Epidermal melanocyte (primary cell): ENCODE measurements at regions not wholly inside any gene's neighbourhood (a gene's known extent, or its start where the extent isn't known, plus 50 kb on each side); places are given as distances from the start of the nearest gene placed in this dataset.

Source experiments
- DNase-seq: peaks from one replicate; pipeline ENCODE4 v3.0.0; 2011; ENCODE audit warnings: low spot score; ENCODE audit not compliant: insufficient read length

DNA sequence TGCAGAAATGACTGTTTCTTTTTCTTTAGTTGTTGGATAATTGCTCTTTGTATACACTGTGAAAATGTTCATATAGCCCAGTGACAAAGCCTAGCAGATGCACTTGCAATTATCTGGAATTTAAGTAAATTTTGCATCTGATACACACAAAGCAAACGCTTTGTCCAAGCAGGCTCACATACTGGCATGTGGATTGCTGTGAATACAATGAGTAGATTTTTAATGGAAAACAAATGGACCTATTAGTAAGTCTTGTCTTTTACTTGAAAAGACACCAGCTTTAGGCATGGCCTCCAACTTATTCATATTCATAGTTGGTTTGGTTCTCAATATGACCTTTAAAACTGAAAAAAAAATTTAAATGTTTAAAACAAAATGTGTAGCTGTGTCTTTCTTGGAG, 1299.8 kb upstream of the WWC1 start:
- DNase-seq = no peak

- DNase-seq = no peak
These were observed 1299.3 kb upstream of the WWC1 start for GRCh38 chr5:166992108-166992507.

DNA sequence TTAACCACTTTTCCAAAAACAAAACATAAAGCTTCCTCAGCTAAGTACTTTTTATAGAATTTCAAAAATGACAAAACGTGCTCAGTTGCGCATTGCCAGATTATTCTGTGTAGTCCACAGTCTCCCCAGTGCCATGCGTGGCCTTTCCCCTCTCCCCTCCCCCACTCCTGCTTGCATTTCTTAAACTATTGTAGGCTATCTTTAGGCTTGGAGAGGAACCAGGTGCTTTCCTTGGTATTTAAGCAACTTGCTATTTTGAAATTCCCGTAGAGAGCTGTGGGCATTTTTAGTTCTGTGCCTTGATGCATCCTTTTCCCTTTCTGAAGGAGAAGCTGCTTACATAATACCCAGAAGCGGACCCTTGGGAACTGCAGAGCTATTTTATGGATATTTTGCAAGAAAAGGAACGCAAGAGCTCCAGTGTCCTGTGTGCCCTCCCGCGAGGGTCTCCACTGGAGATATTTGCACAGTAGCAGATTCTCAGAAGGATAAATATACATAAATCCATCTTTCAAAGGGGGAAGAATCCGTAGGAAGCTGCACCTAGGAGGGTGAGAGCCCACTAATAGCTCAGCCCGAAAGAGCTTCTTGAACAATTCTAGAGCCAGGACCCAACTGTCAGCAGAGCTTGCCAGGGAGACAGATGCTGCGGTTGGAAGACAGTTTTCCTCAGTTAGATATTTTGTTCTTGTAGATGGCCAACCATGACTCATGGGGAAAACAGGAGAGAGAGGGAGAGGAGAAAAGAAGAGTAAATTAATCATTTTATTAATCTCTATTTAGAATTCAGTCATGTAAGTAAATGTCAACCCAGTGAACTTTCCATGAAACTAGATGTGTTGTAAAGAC, 1298.3 kb upstream of the WWC1 start:
- DNase-seq = no peak

GRCh38 chr5:166994226-166994625, 1297.2 kb upstream of the WWC1 start:
- DNase-seq = no peak

DNA sequence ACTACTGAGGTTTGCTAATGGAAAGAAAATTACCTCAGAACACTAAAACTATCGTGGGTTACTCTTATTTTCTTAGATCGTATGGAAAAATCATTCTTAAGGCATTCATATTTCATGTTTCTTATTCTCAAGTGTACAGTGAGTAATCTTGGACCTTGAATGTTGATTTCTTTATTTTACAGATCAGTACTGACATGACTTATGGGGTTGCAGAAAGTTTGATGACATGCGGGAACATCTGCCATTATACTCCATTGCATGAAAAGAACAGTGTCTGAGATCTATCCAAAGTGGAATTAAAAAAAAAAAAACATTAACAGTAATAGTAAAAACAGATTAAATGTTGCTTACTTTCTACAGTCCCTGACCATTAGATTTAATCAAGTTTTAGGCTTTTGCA, 1290.2 kb upstream of the WWC1 start:
- no peak for DNase-seq

- no peak for DNase-seq
These were observed 1282.7 kb upstream of the WWC1 start for GRCh38 chr5:167008705-167009104.

DNA sequence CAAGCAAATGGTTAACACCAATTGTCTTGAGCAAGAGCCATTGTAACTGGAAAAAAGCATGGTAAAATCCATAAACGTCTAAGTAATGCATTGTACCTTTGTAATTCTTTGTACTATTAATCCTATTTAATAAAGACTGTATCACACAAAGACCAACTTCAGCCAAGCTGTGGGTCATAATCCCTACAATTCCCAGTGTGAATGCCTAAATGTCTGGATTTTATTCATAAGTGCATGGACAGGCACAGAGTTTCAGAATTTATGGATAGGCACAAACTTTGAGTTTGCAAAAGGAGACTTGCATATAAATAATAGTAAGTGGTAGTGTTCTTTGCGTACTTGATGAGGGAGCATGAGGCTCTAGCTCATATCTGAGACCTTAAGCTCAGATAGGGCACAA, 1280.2 kb upstream of the WWC1 start:
- no peak for DNase-seq

GRCh38 chr5:167012123-167013034, 1279.1 kb upstream of the WWC1 start:
- no peak for DNase-seq

GRCh38 chr5:167014401-167015056, 1276.9 kb upstream of the WWC1 start:
- no peak for DNase-seq

GRCh38 chr5:167020418-167020817, 1271.0 kb upstream of the WWC1 start:
- no peak for DNase-seq

GRCh38 chr5:167029488-167029887, 1262.0 kb upstream of the WWC1 start:
- DNase-seq = no peak

- no peak for DNase-seq
These were observed 1260.8 kb upstream of the WWC1 start for GRCh38 chr5:167030500-167031120.

DNA sequence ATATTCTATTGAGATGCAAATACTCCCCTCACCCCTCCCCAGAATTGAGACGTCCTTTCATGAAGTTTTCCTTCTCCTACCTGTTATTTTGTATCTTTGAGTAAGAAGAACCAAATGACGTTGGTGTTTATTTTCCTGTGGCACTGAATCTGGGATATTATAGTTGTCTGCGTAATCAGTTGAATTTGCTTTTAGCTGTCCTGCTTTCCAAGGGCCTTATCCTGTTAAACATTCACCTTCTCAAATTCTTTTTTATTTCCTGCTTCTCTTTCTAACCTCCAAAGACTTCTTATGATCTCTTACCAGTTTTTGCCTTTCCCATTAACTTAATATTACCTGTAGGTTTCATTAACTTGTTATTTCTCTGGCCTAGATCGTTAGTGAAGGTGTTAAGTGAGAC, 1254.9 kb upstream of the WWC1 start:
- no peak for DNase-seq

- DNase-seq = no peak
These were observed 1242.3 kb upstream of the WWC1 start for GRCh38 chr5:167049043-167049663.

DNA sequence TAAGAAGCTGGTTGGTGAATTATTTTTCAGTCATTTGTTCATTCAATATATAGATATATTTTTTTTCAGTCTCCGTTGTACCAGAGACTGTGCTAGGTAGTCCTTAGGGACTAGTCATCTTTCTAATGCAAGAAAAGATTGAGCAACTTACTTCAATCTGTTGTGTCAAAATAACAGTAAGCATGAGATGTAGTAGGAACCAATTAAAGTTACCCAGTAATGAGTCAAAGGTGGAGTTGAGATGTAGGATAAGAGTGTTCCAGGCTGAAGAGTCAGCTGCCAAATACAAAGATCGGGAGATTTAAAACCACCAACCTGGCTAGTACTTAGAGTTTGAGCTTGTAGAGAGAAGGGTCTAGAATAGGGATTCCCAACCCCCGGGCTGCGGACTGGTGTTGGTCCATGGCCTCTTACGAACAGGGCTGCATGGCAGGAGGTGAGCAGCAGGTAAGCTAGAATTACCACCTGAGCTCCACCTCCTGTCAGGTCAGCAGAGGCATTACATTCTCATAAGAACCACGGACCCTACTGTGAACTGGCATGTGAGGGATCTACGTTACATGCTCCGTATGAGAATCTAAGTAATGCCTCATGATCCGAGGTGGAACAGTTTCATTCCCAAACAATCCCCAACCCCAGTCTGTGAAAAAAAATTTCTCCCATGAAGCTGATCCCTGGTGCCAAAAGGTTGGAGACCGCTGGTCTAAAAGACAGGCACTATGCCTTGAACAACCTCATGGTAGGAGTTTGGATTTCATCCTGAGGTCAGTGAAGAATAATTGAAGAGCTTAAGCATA, 1241.5 kb upstream of the WWC1 start:
- no peak for DNase-seq

GRCh38 chr5:167050568-167051401, 1240.7 kb upstream of the WWC1 start:
- no peak for DNase-seq

- DNase-seq = no peak
These were observed 1240.1 kb upstream of the WWC1 start for GRCh38 chr5:167051402-167051768.

DNA sequence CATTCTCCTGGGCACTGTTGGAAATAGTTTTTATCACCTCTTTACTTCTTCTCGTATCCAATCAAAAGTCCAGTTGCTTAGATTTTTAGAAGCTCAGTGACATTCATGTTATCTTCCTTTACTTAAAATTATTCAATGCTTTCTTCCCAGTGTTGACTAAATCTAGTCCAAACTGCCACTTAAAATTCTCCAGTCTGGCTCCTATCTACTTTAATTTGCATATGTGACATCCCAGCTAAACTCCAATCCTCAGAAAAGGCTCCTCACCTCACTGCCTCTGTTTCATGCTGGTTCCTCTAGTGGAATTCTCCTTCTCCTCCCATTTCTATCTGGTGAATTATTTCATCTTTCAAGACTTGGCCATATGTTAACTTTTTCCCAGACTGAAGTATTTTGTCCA, 1238.7 kb upstream of the WWC1 start:
- DNase-seq = no peak

DNA sequence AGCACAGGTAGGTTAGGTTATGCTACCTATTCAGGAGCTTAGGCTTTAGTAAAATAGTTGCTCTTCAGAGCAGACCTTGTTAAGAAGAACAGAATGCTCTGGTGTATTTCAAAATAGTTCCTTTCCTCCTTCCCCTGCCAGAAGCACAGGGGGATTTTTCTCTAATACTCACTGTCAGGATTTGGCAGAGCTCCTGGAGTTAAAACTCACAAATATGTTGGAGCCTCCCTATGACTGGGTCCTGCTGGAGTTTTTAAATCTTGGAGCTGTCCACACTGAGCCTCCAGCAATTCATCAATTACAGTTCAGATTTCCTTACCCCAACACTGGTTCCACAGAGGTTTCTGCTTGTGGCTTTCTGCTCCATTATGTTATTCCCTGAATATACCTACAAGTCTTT, 1233.8 kb upstream of the WWC1 start:
- DNase-seq = no peak
